ENCODE measurements at regions not wholly inside any gene's neighbourhood (a gene's known extent, or its start where the extent isn't known, plus 50 kb on each side); places are given as distances from the start of the nearest gene placed in this dataset.

DNA sequence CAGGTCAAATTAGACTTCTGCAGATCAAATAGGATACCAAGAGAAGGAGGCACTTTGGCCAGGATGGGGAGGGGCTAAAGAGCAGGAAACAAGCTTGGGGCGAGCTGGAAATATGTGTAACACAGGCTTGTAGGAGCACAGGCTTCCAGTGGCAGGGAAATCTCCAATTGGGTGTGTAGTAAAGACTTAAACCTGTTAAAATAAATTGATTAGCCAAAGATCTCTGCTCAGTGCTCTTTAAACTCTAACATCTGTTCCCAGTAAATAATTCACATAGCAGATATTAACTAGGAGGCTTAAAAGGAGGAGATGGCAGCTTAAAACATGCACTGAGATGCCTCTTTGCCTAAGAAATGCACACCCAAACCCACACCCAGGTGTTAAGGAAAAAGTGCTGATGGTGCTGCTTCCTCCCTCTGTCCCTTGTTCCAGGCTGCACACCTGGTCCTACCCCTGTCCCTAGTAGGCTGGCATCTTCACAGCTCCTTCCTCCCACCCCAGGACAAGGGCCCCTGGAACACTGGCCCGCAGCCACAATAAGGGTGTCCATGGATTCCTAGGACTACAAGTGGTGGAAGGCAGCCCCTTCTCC, 93.5 kb upstream of the MLN start:
- no peak for TF ChIP-seq SRF (IDR thresholded peaks at IDR 0.05; ENCODE audit: low read depth)
- TF ChIP-seq CTCF (IDR thresholded peaks at IDR 0.05 in 2 of 3, conservative IDR thresholded peaks at IDR 0.05 in 1 of 3; ENCODE audit: borderline replicate concordance in 1 of 3, insufficient read depth in 1 of 3, low read depth in 2 of 3, low read length in 2 of 3), result no peak
- TF ChIP-seq EZH2 (IDR thresholded peaks at IDR 0.05), result no peak
- no peak for TF ChIP-seq YY1 (IDR thresholded peaks at IDR 0.05; ENCODE audit: extremely low read depth, insufficient replicate concordance, low read depth, low read length)
- TF ChIP-seq POLR2A (IDR thresholded peaks at IDR 0.05; ENCODE audit: borderline replicate concordance, extremely low read depth, insufficient read depth, insufficient read length), result no peak
- no peak for TF ChIP-seq EGR1 (IDR thresholded peaks at IDR 0.05; ENCODE audit: low read depth)
- TF ChIP-seq EZH2phosphoT487 (IDR thresholded peaks at IDR 0.05; ENCODE audit: borderline replicate concordance), result no peak
- TF ChIP-seq, protein P1, sequence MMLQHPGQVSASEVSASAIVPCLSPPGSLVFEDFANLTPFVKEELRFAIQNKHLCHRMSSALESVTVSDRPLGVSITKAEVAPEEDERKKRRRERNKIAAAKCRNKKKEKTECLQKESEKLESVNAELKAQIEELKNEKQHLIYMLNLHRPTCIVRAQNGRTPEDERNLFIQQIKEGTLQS (IDR thresholded peaks at IDR 0.05), result no peak
- TF ChIP-seq TCF7L2 (IDR thresholded peaks at IDR 0.05; ENCODE audit: borderline replicate concordance, extremely low read depth, insufficient read depth, insufficient read length), result no peak

Measured in HCT116 (cell line).